OCI-LY7 (cell line): ENCODE measurements at regions not wholly inside any gene's neighbourhood (a gene's known extent, or its start where the extent isn't known, plus 50 kb on each side); places are given as distances from the start of the nearest gene placed in this dataset.

Source experiments
- BruUV-seq: library from RNA; stranded (reverse); fragments of 400-500 nt; replicated peaks from 2 replicates; lab custom pipeline; 2021; lab: Mats Ljungman, UMichigan
- CTCF ChIA-PET: fragments of 300-600 bp; sonication (Branson Sonifier 250); formaldehyde crosslinking; loops from one replicate; lab custom pipeline; 2022; ENCODE audit warnings: antibody characterized with exemption; ENCODE audit not compliant: unreplicated experiment; lab: Charles Lee
- POLR2A ChIA-PET: fragments of 300-600 bp; sonication (Branson Sonifier 250); formaldehyde crosslinking; loops from one replicate; lab custom pipeline; 2022; ENCODE audit warnings: antibody characterized with exemption; lab: Charles Lee
- DNase-seq: peaks from one replicate; pipeline ENCODE4 v3.0.0-alpha.2; 2015; ENCODE audit warnings: low spot score
- H2AFZ ChIP-seq: fragments of 200-600 bp; sonication (generic), shearing (Covaris generic); 2 replicates; pipeline ENCODE4 v1.6.1; 2014; ENCODE audit warnings: mild to moderate bottlenecking, antibody characterized with exemption, low read length, moderate library complexity
- H3K27ac ChIP-seq: fragments of 200-600 bp; sonication (generic); 2 replicates; pipeline ENCODE4 v1.5.1; 2014; ENCODE audit warnings: mixed run types, low read depth, mild to moderate bottlenecking, moderate library complexity, low read length, inconsistent platforms; ENCODE audit not compliant: poor library complexity, severe bottlenecking
- H3K36me3 ChIP-seq: fragments of 200-600 bp; sonication (generic); 2 replicates; pipeline ENCODE4 v1.6.1; 2014; ENCODE audit warnings: mild to moderate bottlenecking, antibody characterized with exemption, low read length, moderate library complexity, mixed read lengths; ENCODE audit not compliant: insufficient read depth
- H3K4me1 ChIP-seq: fragments of 200-600 bp; sonication (generic); 2 replicates; pipeline ENCODE4 v1.5.1; 2014; ENCODE audit warnings: mild to moderate bottlenecking, low read length; ENCODE audit not compliant: insufficient read depth, poor library complexity, severe bottlenecking
- H3K4me2 ChIP-seq: fragments of 200-600 bp; sonication (generic); 2 replicates; pipeline ENCODE4 v1.6.1; 2014; ENCODE audit warnings: mild to moderate bottlenecking, low read length
- H3K4me3 ChIP-seq: fragments of 200-600 bp; sonication (generic); 2 replicates; pipeline ENCODE4 v1.5.1; 2014; ENCODE audit warnings: mild to moderate bottlenecking, low read depth, low read length; ENCODE audit not compliant: poor library complexity, severe bottlenecking
- H3K79me2 ChIP-seq: fragments of 200-600 bp; sonication (generic); 2 replicates; pipeline ENCODE4 v1.6.1; 2016; ENCODE audit warnings: low read depth, mild to moderate bottlenecking, low read length, moderate library complexity, mixed read lengths; ENCODE audit not compliant: insufficient read depth
- H3K9me2 ChIP-seq: fragments of 200-600 bp; sonication (generic); 2 replicates; pipeline ENCODE4 v1.6.1; 2016; ENCODE audit warnings: mild to moderate bottlenecking, low read length, mixed read lengths; ENCODE audit not compliant: insufficient read depth
- H3K9me3 ChIP-seq: fragments of 200-600 bp; sonication (generic); 2 replicates; pipeline ENCODE4 v1.6.1; 2014; ENCODE audit warnings: mild to moderate bottlenecking, mixed run types, low read length, mixed read lengths
- H4K20me1 ChIP-seq: fragments of 200-600 bp; sonication (generic); 2 replicates; pipeline ENCODE4 v1.6.1; 2014; ENCODE audit warnings: mild to moderate bottlenecking, antibody characterized with exemption, low read length, moderate library complexity, mixed read lengths; ENCODE audit not compliant: insufficient read depth
- CTCF ChIP-seq: fragments of 200-600 bp; sonication (generic); conservative IDR thresholded peaks from 2 replicates; pipeline ENCODE4 v1.5.1; 2014; ENCODE audit warnings: mild to moderate bottlenecking, antibody characterized with exemption, low read length, moderate library complexity, mixed read lengths
- EZH2phosphoT487 ChIP-seq: fragments of 200-600 bp; sonication (generic); IDR thresholded peaks from 2 replicates; pipeline ENCODE4 v1.6.1; 2018; ENCODE audit warnings: low read depth, borderline replicate concordance, mild to moderate bottlenecking, mixed run types, antibody characterized with exemption, low read length, moderate library complexity, mixed read lengths
- intact Hi-C: fragments of 100-400 bp; cut with micrococcal nuclease; formaldehyde crosslinking; loops from one replicate; pipeline ENCODE4 v1.10.0; 2022; ENCODE audit not compliant: unreplicated experiment

- no peak overlapping the region for H3K4me3 ChIP-seq
- CTCF ChIA-PET, result no interaction called here
- no peaks in the 10 kb centered on the region for H3K79me2 ChIP-seq
- intact Hi-C loops, result no loop called here
- no peak overlapping the region for H2AFZ ChIP-seq
- H3K4me1 ChIP-seq, result no peaks in the 10 kb centered on the region
- no peaks in the 10 kb centered on the region for H3K9me3 ChIP-seq
- H3K27ac ChIP-seq, result no peak overlapping the region
- POLR2A ChIA-PET, result no interaction called here
- no peak overlapping the region for H3K4me2 ChIP-seq
- no peaks in the 10 kb centered on the region for H3K9me2 ChIP-seq
- no peak for TF ChIP-seq CTCF
- no peak for TF ChIP-seq EZH2phosphoT487
- no peaks in the 10 kb centered on the region for H3K36me3 ChIP-seq
- no peaks in the 10 kb centered on the region for H4K20me1 ChIP-seq
- BruUV-seq, result no TSS peak
- DNase-seq, result no peak
These were observed 1273.0 kb downstream of the RAPGEF2 start for GRCh38 chr4:160375772-160376452.

- TF ChIP-seq EZH2phosphoT487, result no peak
- TF ChIP-seq CTCF, result no peak
- BruUV-seq, result no TSS peak
- no peak for DNase-seq
- ChIA-PET POLR2A (no interaction called here), CTCF (no interaction called here)
- intact Hi-C loops, result no loop called here
- Histone ChIP-seq H3K9me3 (0 out of 2 replicates have a peak, but pooled peaks cover 3% of the 10 kb centered on the region), H3K4me1 (no peaks in the 10 kb centered on the region), H3K4me2 (no peak overlapping the region), H3K79me2 (no peaks in the 10 kb centered on the region), H3K4me3 (no peak overlapping the region), H3K36me3 (no peaks in the 10 kb centered on the region), H3K27ac (no peak overlapping the region), H3K9me2 (no peaks in the 10 kb centered on the region), H2AFZ (no peak overlapping the region), H4K20me1 (no peaks in the 10 kb centered on the region)
These were observed 1284.0 kb downstream of the RAPGEF2 start for GRCh38 chr4:160386846-160387245.

DNA sequence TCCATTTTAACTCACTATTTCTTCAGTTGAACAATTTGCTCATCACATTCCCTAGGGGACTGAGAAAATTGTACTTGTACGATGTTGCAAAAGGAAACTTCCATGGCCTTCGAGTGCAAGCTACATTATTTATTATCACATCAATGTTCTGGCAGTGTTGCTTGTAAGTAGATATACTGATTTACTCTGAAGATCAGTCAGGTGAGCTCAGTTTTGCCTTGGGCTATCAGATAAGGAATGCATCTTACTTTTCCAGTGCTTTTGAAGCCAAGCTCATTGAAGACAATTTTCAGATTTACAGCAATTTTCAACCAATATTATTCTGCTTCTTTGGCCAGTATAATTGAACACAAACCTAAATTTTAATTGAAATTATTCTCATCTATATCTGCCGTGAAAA is 1296.9 kb downstream of the RAPGEF2 start:
- intact Hi-C loops, result no loop called here
- POLR2A ChIA-PET, result no interaction called here

More for the DNA sequence above, 1296.9 kb downstream of the RAPGEF2 start:
- BruUV-seq, result no TSS peak
- Histone ChIP-seq H3K4me3 (no peak overlapping the region), H3K9me2 (no peaks in the 10 kb centered on the region; the same call in 1 of the 2 replicates), H3K79me2 (no peaks in the 10 kb centered on the region), H3K4me1 (no peaks in the 10 kb centered on the region), H3K27ac (no peak overlapping the region), H3K9me3 (no peaks in the 10 kb centered on the region), H3K36me3 (no peaks in the 10 kb centered on the region), H3K4me2 (no peak overlapping the region), H4K20me1 (no peaks in the 10 kb centered on the region), H2AFZ (no peak overlapping the region)
- TF ChIP-seq CTCF (no peak), EZH2phosphoT487 (no peak)
- DNase-seq, result no peak
- CTCF ChIA-PET, result no interaction called here
